ENCODE measurements at regions not wholly inside any gene's neighbourhood (a gene's known extent, or its start where the extent isn't known, plus 50 kb on each side); places are given as distances from the start of the nearest gene placed in this dataset.

DNA sequence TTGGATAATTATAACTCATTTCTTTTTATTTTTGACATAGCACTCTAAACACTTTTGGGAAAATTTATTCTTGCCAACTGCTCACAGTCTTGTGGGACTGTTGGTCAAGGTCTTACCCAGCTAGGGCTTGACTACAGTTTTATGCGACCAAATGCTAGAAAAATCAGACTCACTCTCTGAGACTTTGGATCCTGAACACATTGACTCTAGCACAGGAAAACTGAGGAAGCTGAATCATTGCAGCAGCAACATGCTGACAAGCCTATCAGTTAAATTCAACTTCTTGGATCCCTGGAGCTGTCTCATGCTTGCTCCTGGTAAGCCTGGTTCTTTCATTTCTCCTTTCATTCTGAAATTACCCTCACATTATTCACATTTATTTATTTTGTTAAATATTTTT lies 120.7 kb upstream of the TMTC2 start:
- DNase-seq (ENCODE audit: low read depth) = no peak

DNA sequence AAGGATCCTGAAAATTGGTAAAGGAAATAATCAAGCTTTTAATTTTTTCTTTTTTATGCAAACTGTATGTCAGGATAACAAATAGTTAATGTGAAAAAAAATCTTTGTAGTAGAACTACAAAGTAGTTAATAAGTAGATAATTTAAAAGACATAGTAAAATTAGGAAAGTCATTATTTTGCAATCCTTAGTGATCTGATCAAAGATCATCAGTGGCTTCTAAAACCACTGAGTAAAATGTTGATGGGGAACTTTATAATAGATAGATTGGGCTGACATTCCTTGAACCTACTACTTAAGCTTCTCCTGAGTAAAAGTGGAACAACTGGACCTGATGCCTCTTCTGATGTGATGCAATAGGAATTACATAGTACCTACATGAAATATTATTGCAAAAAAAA lies 119.0 kb upstream of the TMTC2 start:
- TF ChIP-seq, protein P1, sequence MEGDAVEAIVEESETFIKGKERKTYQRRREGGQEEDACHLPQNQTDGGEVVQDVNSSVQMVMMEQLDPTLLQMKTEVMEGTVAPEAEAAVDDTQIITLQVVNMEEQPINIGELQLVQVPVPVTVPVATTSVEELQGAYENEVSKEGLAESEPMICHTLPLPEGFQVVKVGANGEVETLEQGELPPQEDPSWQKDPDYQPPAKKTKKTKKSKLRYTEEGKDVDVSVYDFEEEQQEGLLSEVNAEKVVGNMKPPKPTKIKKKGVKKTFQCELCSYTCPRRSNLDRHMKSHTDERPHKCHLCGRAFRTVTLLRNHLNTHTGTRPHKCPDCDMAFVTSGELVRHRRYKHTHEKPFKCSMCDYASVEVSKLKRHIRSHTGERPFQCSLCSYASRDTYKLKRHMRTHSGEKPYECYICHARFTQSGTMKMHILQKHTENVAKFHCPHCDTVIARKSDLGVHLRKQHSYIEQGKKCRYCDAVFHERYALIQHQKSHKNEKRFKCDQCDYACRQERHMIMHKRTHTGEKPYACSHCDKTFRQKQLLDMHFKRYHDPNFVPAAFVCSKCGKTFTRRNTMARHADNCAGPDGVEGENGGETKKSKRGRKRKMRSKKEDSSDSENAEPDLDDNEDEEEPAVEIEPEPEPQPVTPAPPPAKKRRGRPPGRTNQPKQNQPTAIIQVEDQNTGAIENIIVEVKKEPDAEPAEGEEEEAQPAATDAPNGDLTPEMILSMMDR (IDR thresholded peaks at IDR 0.05; ENCODE audit: insufficient read depth, low read length) = no peak
- no peak overlapping the region for H3K4me3 ChIP-seq (ENCODE audit: low read depth, low read length)
- DNase-seq (ENCODE audit: low read depth) = no peak

More for the DNA sequence above, 120.7 kb upstream of the TMTC2 start:
- H3K4me3 ChIP-seq (ENCODE audit: low read depth, low read length) = no peak overlapping the region
- TF ChIP-seq, protein P1 (IDR thresholded peaks at IDR 0.05; ENCODE audit: insufficient read depth, low read length) = no peak

DNA sequence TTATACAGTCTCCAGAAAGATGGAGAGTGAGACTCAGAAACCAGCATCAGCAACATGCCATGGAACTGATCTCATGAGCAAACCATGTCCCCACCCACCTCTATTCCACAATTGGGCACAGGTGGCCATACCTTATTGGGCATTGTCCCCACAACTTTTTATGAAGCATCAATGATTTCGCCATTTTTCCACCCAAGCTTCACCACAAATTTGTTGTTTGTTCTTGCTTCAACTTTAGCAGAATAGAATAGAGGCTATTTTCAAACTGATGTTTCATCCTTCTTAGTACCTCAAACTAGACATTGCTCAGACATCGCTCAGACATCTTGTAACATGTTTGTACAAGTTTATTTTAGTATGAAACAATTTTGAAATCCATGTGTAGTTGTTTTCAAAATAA lies 112.5 kb upstream of the TMTC2 start:
- no peak overlapping the region for H3K4me3 ChIP-seq (ENCODE audit: low read depth, low read length)
- DNase-seq (ENCODE audit: low read depth) = no peak
- TF ChIP-seq, protein P1 (IDR thresholded peaks at IDR 0.05; ENCODE audit: insufficient read depth, low read length) = no peak

DNA sequence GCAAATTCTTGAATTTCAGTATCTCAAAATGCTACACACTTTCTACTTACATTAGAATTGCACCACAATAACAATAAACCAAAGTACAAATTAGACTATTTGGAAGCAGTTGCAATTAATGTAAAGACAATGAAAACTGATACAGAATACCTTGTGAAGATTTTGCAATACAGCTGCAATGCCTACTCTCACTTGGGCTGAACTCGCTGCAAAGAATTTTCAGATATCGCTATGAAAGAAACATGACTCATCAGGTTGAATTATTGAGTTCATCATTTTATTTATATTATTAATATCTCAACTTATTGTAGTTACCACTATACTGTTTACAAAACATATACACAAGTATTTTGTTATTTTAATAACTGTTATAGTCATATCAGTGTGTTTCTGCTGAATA lies 108.0 kb upstream of the TMTC2 start:
- DNase-seq (ENCODE audit: low read depth) = no peak
- H3K4me3 ChIP-seq (ENCODE audit: low read depth, low read length) = no peak overlapping the region
- TF ChIP-seq, protein P1 (IDR thresholded peaks at IDR 0.05; ENCODE audit: insufficient read depth, low read length) = no peak

DNA sequence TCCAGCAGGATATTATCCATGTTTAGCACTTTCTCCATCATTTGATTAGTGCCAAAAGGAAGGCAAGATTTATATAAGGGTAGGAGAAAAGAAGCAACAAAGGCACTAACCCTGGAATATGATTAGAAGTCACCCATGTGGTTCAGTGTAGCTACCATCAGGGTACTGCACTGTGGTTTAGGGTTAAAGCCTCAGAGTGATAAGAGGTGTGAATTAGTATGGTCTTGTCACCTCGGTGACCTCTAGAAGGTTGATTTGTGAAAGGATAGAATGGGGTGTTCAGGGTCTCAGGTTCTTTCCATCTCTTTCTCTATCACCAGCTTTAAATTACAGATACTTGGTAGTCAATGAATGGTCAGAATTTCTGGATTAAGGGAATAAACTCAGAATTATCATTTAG lies 103.0 kb upstream of the TMTC2 start:
- TF ChIP-seq, protein P1 (IDR thresholded peaks at IDR 0.05; ENCODE audit: insufficient read depth, low read length) = no peak
- DNase-seq (ENCODE audit: low read depth) = no peak
- no peak overlapping the region for H3K4me3 ChIP-seq (ENCODE audit: low read depth, low read length)

DNA sequence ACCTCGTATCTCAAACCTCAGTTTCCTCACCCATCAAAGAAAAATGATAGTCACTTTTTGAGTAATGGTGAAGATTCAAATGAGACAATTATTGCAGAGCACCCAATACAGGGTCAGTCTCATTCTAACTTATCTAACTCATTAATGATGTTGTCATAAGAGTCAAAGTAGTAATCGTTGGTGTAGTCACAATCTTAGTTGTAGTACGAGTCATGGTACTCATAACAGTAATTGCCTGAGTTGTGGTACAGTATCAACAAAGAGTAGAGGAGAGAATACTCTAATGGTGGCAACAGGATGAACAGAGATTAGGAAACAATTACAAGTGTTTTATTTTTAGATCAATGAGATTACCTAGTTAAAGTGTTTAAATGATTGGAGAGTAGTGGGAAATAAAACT lies 93.6 kb upstream of the TMTC2 start:
- H3K4me3 ChIP-seq (ENCODE audit: low read depth, low read length) = no peak overlapping the region
- TF ChIP-seq, protein P1 (IDR thresholded peaks at IDR 0.05; ENCODE audit: insufficient read depth, low read length) = no peak
- DNase-seq (ENCODE audit: low read depth) = no peak

DNA sequence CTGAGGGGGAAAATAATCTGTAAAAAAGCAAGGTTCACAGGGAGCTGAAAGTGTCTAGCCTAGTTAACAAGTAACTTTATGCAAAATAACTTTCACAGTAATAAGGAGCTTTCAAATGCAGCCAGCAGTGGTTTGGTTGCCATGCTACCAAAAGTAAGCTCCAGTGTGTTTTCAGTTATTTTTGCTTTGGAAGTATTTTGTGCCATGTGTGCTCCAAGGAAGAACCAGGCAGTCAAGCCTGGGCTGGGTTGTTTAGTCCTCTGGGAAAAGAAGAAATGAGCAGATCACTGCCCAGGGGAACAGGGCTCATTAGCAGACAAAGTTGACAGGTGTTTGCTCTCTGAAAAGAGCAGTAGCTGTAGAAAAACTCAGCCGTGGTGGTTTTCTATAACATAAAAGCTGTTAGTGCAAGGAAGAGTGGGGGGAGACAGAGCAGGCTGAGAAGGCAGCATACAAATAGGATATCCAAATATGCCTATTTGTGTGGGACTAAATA lies 92.8 kb upstream of the TMTC2 start:
- DNase-seq (ENCODE audit: low read depth) = no peak
- TF ChIP-seq, protein P1 (IDR thresholded peaks at IDR 0.05; ENCODE audit: insufficient read depth, low read length) = no peak
- no peak overlapping the region for H3K4me3 ChIP-seq (ENCODE audit: low read depth, low read length)

Data from fibroblast of the aortic adventitia (primary cell).